Forelimb muscle (tissue), 1 donor: ENCODE measurements at regions not wholly inside any gene's neighbourhood (a gene's known extent, or its start where the extent isn't known, plus 50 kb on each side); places are given as distances from the start of the nearest gene placed in this dataset.
"Not testable (repeated sequence)": the region's sequence is repeated elsewhere in the genome, so short reads cannot be mapped to it uniquely, and the experiment has no call there.

Experiments
- DNase-seq: peaks from one replicate; pipeline ENCODE4 v3.0.0-alpha.2; 2013; ENCODE audit warnings: low read depth

DNA sequence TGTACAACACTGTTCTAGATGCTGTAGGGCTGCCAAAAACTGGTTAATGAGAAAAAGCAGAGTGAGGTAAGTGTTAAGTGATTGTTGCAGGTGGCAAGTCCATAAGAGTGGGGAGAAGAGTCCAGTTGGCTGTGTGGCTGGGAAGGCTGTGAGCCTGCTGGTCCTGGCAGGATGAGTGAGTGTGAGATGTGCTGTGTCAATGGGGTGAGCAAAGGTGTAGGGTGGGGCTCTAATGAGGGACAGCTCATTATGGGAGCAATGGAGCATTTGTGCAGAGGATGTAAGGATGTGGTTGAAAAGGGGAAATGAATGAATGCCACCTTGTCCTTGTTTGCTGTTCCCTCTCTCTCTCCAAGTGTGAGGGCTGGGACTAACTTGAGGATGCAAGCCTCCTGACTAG lies 145.3 kb upstream of the ROPN1 start:
- DNase-seq, result no peak

DNA sequence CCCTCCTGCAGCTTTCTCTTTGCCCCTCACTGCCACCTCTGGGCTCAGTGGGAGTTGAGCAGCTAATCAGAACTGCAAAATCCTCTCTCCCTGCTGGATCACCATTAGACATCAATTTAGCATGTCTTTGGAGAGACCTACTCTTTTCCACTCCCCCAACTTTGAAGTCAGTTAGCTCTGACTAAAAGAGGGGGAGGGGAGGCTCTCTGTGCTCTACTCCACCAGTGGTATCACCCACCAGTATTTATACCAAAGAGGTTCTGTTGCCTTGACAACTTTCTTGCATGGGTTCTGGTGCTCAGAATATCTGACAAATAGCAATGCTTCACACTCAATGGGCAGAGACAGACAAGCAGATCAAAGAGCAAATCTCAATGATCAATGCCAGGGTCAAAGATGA lies 146.2 kb upstream of the ROPN1 start:
- no peak for DNase-seq

DNA sequence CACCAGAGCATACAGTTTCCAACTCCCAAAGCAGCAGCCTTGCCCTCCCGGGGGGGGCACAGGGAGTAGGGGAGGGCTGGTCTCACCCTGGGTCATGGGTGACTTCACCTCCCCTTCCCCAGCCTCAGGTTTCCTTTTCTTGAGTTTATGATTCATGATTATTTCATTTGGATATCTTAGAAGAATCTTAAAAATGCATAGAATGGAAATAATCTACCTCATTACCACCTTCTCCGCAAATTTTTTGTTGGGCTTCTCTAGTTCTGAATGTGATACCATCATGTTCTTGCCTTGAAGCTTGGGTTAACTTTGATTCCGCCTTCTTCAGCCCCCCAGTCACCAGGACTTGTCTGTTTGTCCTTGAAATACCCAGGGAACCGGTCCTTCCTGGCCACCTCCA lies 148.8 kb upstream of the ROPN1 start:
- DNase-seq, result no peak

DNA sequence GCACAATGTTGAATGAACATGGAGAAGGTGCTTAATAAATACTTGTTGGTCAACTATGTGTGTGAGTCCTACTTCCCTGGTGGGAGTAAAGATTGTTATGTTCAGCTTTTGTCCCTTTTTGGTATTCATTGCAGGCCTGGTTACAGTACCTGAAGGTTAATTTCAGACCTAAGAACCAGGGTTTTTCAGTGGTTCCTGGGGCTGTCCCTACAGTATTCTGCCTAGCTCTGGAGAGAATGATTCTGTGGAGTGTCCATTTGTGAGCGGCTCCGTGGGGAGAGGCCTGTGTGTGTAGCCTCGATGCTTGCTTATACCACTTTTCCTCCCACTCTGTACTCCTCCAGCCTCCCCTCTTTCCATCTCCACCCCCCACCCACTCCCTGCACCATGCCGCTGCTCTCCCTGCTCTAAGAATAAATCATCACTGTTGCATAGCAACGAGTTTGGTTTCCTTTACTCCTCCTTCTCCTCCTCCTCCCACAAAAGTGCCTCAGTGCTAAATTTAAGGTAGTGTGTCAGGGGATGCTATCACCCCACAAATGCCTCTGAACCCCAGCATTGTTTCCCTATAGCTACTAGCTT lies 150.6 kb upstream of the ROPN1 start:
- no peak for DNase-seq

DNA sequence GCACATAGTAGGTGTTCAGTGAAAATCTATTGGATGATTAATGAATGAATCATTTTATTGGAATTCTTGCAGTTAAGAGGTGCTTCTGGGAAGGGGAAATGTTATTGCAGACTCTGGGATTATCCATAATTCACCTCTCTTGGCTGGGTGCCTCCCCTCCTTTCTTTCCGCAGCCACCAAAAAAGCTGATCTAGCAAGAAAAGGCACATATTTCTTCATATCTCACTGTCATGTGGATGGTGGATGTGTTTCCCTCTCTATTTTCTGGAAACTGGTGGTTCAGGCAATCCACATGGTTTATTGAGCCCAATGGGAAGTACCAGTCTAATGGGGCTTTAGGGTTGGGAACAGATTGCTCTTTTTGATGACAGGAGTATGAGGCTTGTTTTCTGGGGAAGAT lies 151.1 kb upstream of the ROPN1 start:
- no peak for DNase-seq

DNA sequence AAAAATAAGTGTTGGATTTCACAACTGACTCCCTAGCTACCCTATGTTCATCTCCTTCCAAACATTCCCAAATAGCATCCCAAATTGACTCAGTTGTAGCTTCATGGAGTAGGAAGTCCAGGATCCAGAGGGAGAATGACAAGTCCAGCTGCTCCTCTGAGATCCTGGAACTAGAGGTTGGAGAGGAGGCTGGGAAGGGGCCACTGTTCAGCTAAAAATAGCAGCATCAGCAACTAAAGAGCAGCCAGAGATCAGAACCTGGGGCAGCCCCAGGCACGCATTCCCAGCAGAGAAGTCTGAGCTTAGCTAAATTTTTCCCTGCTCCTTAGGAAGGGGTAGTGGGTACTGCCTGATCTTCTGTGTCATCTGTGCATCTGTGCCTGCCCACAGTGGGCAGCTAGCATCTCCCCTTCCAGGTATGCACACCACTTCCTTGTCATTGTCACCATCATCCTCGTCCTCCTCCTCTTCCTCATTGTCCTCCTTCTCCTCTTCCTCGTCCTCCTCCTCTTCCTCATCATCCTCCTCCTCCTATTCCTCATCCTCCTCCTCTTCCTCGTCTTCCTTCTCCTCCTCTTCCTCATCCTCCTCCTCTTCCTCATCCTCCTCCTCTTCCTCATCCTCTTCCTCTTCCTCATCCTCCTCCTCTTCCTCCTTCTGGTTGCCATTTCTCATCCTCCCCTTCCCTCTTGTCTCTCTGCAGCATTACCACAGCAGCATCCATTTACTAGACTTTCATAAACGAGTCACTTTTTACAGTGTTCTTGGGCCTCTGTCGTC lies 152.3 kb upstream of the ROPN1 start:
- DNase-seq, result no peak

DNA sequence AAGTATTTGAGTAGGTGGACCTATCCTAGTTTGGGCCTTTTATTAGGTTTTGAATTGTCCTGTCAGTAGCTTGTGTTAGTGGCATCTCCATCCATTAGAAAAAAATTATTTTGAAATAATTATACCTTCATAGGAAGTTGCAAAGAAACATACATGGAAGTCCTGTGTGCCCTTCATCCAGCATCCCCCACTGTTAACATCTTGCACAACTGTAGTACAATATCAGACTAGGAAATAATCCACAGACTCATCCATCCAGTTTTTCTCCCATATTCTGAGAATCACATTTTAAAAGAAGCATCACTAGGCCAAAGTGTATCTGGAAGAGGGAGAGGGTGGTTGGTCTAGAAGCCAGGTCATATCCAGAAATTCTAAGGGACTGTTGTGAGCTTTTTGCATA lies 155.5 kb upstream of the ROPN1 start:
- no peak for DNase-seq

DNA sequence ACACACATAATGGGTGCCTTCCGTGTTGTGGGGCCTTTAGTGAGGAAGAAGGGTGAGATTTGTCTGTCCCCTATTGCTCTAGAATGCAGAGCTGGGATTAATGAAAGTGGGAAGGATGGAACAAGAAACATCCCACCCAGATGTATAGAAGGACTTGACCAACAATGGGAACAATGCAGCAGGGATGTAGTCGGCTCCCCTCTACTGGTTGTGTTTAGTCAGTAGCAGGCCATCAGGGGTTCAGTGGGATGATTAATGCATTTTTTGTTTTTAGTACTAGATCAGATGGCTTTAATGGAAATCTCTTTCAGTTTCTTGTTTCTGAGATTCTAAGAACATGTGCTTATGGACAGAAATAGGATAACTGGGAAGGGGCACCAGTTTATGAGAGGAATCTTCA lies 156.0 kb upstream of the ROPN1 start:
- no peak for DNase-seq

DNA sequence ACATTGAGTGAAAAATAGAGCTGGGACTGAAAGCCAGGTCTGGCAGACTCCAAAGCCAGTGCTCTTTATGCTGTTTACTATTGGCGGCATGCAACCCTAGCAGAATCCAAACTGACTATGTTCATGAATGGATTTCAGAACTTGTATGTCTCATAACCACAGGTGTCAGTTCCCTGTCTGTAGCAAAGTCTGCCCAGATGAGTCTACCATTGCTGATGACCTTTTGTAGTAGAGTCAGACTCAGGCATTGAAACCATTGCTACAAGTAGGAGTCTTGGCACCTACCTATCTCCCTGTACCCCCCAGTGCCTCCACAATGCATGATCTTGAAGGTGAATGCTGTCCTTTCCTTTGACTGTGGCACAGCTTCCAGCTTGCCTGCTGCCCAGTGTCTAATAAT lies 157.2 kb upstream of the ROPN1 start:
- no peak for DNase-seq

DNA sequence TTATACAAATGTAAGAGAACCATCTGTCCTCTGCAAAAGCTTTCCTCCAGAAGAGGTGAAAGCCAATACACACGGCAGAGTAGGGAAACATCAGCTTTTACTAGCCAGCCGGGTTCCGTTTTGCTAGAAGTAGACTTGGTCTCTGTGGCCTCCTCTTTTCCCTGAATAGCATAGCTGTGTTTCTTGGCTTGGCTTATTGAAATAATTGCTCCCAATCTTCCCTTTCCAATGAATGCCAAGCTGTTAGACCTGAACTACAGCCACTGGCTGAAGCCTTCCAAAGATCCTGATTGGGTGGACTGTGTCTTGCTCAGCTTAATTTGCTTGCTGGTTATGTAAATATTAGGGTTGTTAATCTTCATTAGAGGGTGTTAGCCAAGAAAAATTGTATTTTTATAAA lies 157.8 kb upstream of the ROPN1 start:
- DNase-seq, result no peak

DNA sequence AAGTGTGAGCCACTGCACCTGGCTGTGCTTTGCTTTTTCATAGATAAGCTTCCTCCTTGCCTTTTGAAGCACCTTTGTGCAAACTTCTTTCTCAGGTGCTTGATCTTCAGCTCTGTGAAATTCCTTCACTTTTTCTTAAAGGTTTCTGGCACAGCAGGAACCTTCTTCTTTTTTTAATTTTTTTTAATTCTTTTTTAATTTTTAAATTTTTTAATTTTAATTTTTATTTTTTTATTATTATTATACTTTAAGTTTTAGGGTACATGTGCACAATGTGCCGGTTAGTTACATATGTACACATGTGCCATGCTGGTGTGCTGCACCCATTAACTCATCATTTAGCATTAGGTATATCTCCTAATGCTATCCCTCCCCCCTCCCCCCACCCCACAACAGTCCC lies 161.0 kb upstream of the ROPN1 start:
- not testable (repeated sequence) for DNase-seq

DNA sequence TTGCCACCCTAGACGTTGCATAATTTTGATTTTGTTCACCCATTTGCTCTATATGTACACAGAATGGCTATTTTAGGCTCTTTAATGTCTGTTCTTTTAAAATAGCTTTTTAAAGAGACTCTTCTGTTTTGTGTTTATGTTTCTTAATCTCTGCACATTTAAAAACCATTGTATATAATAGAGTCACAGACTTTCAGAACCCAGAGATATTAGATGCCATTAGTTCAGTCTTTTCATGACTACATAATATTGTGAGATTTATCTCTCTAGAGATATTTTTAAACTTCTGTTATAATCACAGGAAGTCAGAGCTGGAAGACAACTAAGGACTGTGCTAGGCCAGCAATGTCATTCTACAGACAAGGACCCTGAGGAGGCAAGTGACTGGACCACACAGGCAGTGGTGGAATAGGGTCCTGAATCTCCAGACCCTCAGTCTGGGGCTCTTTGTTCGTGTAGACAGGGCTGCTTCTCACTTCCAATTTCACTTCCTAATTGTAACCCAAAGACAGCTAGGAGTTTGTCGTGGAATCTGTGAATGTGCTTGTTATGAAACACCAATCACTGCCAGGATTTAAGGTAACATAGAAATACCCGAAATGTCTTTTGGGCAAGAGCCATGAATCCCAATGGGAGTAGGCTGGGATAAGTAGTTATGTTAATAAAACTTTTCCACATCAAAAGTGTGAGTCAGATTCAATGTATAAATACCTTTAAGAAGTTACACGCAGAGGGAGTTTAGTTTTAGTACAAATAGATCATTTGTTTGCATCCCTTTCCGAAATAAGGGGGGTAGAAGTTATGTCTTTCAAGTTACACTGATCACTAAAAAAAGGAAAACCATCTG lies 165.2 kb upstream of the ROPN1 start:
- DNase-seq, result no peak

DNA sequence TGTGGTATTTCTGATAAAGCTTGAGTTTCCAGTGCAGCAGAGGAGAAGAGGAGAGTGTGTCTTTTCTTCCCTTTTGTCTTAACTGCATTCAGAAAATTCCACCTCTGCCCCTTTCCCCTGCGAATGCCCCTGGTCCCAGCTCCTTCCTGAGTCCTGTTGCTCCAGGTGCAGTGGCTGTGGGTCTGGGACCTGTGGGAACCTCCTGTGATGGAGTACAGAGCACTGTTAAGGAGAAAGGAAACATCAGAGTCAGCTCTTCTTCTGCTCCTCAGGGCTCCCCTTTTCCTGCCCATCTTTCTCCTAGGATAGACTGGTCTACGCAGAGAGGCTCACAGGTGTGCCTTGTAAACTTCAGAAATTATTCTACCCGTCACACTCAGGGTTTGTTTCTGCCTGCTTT lies 165.8 kb upstream of the ROPN1 start:
- no peak for DNase-seq

DNA sequence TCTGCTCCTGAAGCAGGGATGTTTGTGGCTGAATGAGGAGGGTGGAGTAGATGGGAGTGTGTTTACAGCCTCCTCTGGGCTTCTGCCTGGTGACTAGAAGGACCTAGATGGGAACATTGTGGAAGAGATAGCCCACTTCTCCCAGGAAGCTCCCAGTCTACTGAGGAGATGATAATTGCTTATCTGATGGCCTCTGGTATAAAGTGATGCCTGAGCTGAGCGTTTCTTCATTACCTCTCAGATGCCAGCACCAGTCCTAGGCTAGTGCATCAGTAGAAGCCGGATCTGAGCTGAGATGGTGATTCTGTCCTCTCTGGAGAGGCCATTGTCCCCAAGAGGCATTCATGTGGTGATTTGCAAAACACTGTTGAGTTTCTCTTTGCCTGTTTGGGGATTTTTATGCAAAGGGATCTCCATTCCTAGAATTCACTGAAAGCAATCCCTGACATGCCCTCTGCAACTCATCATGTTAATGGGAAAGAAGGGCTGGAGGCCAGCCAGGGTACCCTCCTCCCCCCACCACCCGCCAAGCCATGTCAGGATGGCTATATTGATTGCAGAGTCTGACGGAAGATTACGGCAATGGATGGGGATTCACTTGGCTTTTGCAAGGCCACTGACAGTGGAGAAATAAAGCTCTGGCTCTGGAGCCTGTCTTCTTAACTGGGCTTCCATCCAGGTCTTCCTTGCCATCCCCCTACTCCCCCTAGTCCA lies 166.4 kb upstream of the ROPN1 start:
- DNase-seq, result no peak

DNA sequence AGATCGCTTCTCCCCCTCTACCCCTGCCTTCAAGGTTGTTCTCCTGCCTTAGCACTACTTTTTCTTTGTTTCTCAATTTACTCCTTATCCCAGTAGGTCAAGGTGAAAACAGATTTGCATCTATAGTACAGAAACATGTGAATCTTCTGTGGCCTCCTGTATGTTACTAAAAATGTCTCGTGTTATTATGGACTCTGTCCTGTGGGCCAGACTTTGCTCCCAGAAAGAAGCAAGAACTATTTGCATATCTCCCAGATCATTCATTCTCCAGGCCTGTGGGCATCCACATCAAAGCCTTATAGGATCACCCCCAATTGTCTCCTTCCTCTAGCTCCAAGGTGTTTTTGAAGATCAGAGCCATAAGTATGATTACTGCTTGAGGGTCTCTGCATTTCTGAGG lies 169.5 kb upstream of the ROPN1 start:
- DNase-seq, result no peak

DNA sequence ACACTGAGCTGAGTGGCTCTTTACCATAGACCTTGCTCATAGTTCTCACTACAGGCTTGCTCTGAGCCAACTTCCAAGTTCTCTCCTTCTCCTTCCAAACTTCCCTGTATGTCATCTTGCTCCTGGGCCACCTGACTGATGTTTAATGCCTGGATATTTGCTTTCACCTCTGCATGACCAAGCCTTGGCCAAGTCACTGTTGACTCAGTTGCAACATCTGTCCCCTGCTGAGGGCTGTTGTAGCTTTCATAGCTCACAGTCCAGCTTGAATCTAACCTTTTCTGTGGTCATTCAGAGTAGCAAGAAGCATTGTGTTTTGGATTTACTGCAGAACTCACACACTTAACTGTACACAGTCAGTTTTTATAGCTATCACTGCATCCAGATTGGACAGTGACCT lies 171.8 kb upstream of the ROPN1 start:
- DNase-seq, result no peak

DNA sequence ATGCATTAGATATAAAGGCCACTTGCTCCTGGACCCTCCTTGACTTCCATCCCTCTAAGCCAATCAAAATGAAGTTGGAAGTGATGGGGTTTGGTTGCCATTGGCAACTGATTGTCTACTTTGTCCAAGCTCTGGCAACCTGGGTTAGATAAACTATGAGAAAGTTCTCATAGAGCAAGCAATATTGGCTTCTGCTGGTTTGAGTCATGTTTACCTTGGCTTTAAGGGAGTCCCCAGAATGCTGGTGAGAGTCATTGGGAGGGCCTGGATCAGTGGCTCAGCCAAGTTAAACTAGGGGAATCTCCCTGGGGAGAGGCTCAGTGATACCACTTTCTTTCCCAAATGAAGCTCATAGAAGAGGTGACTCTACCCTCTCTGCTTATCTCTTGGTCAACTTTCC lies 176.3 kb upstream of the ROPN1 start:
- DNase-seq, result no peak

DNA sequence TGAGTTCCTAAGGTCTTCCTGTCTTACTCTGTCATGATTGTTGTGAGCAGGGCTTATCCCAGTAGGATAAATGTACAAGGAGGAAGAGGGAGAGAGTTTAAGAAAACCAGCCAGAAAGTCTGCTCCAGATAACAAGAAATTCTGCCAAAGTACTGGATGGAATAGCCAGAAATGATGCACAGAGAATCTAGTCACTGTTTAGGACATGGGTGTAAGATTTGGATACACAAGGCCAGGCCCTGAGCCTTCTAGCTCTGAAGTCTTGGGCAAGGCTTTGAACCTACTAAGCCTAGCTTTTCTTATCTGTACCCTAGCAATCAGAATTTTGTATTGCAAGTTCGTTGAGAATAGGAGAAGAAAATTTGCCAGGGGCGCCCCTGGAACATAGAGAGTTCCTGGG lies 180.4 kb upstream of the ROPN1 start:
- DNase-seq, result no peak

DNA sequence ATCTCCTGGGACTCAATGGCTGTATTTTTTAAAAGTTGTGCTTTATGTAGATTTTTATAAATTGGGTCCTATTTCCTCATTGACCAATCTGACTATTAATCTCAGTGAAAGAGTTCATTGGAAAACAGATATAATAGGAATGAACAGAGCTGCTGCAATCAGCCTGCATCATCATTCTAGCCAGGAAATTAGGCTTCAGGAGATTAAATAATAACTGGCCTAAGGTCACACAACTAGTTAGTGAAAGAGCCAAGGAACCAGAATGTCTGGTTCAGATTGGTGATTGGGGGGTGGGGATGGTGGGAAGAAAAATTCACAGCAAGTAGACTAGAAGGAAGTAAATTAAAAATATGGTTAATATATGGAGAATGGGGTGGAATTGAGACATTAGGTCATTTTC lies 180.9 kb upstream of the ROPN1 start:
- no peak for DNase-seq

DNA sequence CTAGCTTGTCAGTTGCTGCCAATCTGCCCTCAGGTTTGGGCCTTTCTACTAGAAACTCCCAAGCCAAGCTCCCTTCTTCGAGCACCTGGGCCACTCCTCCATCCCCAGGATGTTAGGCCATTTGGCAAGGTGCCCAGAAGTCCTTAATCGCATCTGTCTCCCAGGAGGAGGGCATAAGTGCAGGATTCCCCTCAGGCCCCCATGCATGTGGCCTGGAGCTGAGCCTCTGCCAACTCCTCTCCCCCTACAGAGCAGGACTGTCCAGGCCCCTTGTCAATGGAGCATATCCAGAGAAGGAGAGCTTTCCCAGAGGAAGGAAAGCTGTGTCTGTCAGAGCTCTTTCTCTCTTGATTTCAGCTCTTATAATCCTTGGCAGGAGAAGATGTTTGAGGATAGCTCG lies 182.6 kb upstream of the ROPN1 start:
- no peak for DNase-seq

DNA sequence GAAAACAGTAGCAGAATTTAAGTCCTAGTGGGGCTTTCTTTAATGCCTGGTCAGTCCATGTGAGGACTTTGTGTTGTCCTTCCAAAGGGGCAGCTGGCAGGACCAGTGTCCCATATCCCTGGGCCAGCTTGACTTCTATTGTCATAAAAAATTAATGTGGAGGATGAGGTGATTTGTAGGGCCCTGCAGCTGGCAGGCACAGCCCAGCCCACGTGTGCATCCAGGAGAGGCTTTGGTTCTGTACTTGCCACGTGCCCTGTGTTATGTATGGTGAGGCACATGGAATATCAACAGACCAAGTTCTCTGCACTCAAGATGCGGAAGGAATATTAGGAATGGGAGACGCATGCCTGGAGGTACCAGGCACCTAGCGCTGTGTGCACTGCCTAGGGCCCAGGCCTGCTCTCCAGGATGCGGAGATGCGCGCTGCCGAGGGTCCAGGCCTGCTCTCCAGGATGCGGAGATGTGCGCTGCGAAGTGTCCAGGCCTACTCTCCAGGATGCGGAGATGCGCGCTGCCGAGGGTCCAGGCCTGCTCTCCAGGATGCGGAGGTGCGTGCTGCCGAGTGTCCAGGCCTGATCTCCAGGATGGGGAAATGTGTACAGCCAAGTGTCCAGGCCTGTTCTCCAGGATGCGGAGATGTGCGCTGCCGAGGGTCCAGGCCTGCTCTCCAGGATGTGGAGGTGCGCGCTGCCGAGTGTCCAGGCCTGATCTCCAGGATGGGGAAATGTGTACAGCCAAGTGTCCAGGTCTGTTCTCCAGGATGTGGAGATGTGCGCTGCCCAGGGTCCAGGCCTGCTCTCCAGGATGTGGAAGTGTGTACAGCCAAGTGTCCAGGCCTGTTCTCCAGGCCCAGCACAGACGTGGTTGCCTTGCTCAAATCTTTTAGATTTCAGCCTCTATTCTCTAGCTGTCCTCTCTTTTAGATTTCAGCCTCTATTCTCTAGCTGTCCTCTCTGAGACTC lies 183.3 kb upstream of the ROPN1 start:
- DNase-seq, result no peak
